Testis (tissue), 2 donors: ENCODE measurements at regions not wholly inside any gene's neighbourhood (a gene's known extent, or its start where the extent isn't known, plus 50 kb on each side); places are given as distances from the start of the nearest gene placed in this dataset.

Experiments
- CTCF ChIP-seq, 3 experiments: fragments of 450-650 bp in 2 of 3; fragments of 200-600 bp in 1 of 3; sonication (generic) in 1 of 3; IDR thresholded peaks; one replicate each; pipeline ENCODE4 v1.5.1; 2016 to 2019; ENCODE audit warnings: antibody characterized with exemption in 3 of 3, mild to moderate bottlenecking in 2 of 3, moderate library complexity in 1 of 3
- POLR2A ChIP-seq: fragments of 450-650 bp; IDR thresholded peaks from one replicate; pipeline ENCODE4 v1.6.1; 2017; ENCODE audit warnings: antibody characterized with exemption, mild to moderate bottlenecking, moderate library complexity

GRCh38 chr18:68033466-68033865 lies 516.9 kb upstream of the DSEL start:
- no peak for TF ChIP-seq CTCF (IDR thresholded peaks at IDR 0.05)
- no peak for TF ChIP-seq POLR2A
